IPS DF 6.9 (cell line): ENCODE measurements at regions not wholly inside any gene's neighbourhood (a gene's known extent, or its start where the extent isn't known, plus 50 kb on each side); places are given as distances from the start of the nearest gene placed in this dataset.
"Not testable (repeated sequence)": the region's sequence is repeated elsewhere in the genome, so short reads cannot be mapped to it uniquely, and the experiment has no call there.

Experiments used
- DNase-seq: peaks from one replicate; pipeline ENCODE4 v3.0.0-alpha.2; 2013; ENCODE audit warnings: low read depth, low spot score
- H3K27ac ChIP-seq: one replicate; pipeline ENCODE4 v1.5.1; 2013; ENCODE audit warnings: low read length, control low read depth
- H3K27me3 ChIP-seq: 2 replicates; pipeline ENCODE4 v1.6.1; 2013; ENCODE audit warnings: mild to moderate bottlenecking, low read length; ENCODE audit not compliant: control insufficient read depth, insufficient read depth
- H3K36me3 ChIP-seq: 2 replicates; pipeline ENCODE4 v1.6.1; 2013; ENCODE audit warnings: low read length; ENCODE audit not compliant: control insufficient read depth, insufficient read depth
- H3K4me1 ChIP-seq: 2 replicates; pipeline ENCODE4 v1.6.1; 2013; ENCODE audit warnings: low read length; ENCODE audit not compliant: control insufficient read depth, insufficient read depth
- H3K4me3 ChIP-seq: 2 replicates; pipeline ENCODE4 v1.5.1; 2013; ENCODE audit warnings: mild to moderate bottlenecking, low read length
- H3K9me3 ChIP-seq: 2 replicates; pipeline ENCODE4 v1.6.1; 2013; ENCODE audit warnings: low read length, inconsistent platforms; ENCODE audit not compliant: control insufficient read depth, insufficient read depth
- WGBS: extraction: QIAGEN DNeasy Blood & Tissue Kit; methylation state at CpG from one replicate; pipeline ENCODE4 v1.1.7; 2013; ENCODE audit warnings: mixed read lengths, missing lambda C conversion rate; ENCODE audit not compliant: insufficient read length, insufficient coverage; 5-methylcytosine and 5-hydroxymethylcytosine counted together

DNA sequence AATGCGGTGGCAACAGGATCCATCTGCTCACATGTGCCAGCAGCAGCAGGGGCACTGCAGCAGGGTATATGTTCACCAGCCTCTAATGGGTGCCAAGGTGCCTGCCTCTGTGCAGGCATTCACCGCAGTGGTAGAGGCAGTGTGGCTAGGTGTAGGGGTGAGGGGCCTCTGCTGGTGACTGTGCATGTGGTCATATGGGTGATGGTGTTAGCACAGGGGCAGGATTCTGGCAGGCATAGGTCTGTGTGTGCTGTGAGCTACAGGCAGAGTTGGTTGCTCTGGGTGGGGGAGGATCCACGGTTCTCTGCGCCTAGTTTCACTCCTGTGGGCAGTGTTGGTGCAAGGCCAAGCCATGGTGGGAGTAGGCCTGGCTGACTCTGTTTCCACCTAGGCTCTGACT, 566.5 kb upstream of the GNPDA2 start:
- Histone ChIP-seq H3K27ac (no peak overlapping the region), H3K9me3 (0 out of 2 replicates have a peak, but pooled peaks cover 1% of the 10 kb centered on the region), H3K27me3 (no peaks in the 10 kb centered on the region), H3K4me1 (no peaks in the 10 kb centered on the region), H3K4me3 (no peak overlapping the region), H3K36me3 (no peaks in the 10 kb centered on the region)
- DNase-seq = no peak
- no CpG with 5 or more reads among the region's 4 CpGs for WGBS

DNA sequence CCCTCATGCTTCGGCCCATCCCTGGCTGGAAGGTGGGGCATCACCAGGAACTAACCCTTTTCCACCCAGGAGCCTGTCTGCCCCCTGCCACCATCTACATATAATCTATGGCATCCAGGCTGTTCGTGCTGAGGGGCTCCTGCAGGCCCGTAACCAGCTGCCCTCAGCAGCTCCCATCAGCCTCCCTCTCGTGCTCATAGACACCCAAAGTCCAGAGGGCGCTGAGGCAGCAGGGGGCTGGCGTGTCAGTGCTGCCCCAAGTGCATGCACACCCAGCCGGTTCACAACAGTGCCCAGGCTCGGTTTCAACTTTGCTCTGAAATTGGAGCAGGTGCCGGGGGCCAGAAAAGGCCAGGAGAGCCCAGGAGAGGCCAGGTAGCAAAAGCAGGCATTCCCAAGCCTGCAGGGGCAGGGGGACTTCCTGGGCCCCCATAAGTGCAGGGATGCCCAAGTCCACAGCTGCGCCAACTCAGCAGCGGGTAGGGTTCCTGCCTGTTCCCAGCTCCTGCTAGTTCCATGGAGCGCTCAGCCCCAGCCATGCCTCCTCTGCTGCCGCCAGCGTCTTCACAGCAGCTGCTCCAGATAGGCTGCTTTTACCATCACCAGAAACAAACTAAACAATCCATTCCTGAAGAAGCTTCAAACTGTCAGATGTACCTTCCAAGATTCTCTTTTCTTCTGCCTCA, 558.2 kb upstream of the GNPDA2 start:
- Histone ChIP-seq H3K27me3 (no peaks in the 10 kb centered on the region), H3K9me3 (no peaks in the 10 kb centered on the region; the same call in 1 of the 2 replicates), H3K4me3 (no peak overlapping the region), H3K36me3 (no peaks in the 10 kb centered on the region), H3K4me1 (no peaks in the 10 kb centered on the region), H3K27ac (no peak overlapping the region)
- no peak for DNase-seq
- no CpG with 5 or more reads among the region's 14 CpGs for WGBS

DNA sequence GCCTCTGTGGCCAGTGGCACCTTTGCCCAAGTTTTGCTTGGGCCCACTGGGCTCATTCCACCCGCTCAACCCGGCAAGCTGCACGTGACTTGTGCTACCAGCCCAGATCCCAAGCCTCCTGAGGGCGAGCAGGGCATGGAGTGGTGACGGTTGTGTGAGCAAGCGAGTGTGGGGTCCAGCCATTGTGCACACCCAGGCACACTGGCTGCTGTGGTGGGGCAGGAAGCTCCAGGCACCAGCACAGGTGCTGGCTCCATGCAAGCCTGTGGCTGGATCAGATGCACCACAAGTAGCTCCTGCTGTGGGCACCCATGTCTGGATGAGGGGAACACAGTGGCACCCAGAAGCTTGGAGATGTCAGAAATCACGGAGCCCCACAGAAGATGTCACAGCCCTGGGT, 557.0 kb upstream of the GNPDA2 start:
- no peaks in the 10 kb centered on the region for H3K4me1 ChIP-seq
- H3K27ac ChIP-seq = no peak overlapping the region
- no peaks in the 10 kb centered on the region for H3K36me3 ChIP-seq
- WGBS = no CpG with 5 or more reads among the region's 7 CpGs
- H3K4me3 ChIP-seq = no peak overlapping the region
- DNase-seq = no peak
- H3K27me3 ChIP-seq = no peaks in the 10 kb centered on the region
- H3K9me3 ChIP-seq = no peaks in the 10 kb centered on the region; the same call in 1 of the 2 replicates

DNA sequence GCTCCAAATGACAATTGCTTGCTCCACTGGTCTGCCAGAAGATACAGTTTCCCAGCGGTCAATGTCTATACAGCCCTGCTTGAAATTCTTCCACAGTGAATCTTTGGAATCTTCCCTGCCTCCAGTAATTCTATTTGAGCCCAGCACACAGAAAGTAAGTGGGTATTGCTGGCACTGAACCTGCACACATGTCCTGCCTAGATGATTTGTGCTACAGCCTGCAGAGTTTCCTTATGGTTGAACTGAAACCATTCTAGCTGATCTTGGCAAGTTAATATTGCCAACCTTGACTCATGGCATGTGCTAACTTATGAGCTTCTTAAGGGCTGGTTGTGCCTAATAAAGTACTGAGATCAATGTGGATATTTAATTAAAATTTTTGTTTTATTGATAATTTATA, 553.8 kb upstream of the GNPDA2 start:
- H3K4me1 ChIP-seq = no peaks in the 10 kb centered on the region
- H3K27me3 ChIP-seq = no peaks in the 10 kb centered on the region
- no peaks in the 10 kb centered on the region; the same call in 1 of the 2 replicates for H3K9me3 ChIP-seq
- no peak overlapping the region for H3K27ac ChIP-seq
- no peaks in the 10 kb centered on the region for H3K36me3 ChIP-seq
- WGBS = no CpG with 5 or more reads among the region's 1 CpG
- no peak overlapping the region for H3K4me3 ChIP-seq
- DNase-seq = no peak

GRCh38 chr4:45275862-45276261, 549.5 kb upstream of the GNPDA2 start:
- Histone ChIP-seq H3K4me1 (no peaks in the 10 kb centered on the region), H3K27ac (no peak overlapping the region), H3K4me3 (no peak overlapping the region), H3K27me3 (no peaks in the 10 kb centered on the region), H3K36me3 (no peaks in the 10 kb centered on the region), H3K9me3 (no peaks in the 10 kb centered on the region)
- no peak for DNase-seq
- no CpG with 5 or more reads among the region's 21 CpGs for WGBS

DNA sequence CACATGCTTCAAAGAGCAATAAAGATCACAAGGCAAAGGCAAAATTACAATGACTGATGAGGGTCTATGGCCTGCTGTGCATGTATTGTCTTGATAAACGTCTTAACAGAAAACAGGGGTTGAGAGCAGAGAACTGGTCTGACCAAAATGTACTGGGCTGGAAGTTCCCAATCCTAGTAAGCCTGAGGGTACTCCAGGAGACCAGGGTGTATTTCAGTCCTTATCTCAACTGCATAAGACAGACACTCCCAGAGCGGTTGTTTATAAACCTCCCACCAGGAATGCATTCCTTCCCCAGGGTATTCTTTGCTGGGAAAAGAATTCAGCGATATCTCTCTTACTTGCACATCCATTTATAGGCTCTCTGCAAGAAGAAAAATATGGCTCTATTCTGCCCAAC, 521.8 kb upstream of the GNPDA2 start:
- not testable (repeated sequence) for H3K4me1 ChIP-seq, H3K4me3 ChIP-seq, H3K36me3 ChIP-seq, H3K27me3 ChIP-seq, DNase-seq, H3K27ac ChIP-seq, H3K9me3 ChIP-seq
- no CpG with 5 or more reads among the region's 3 CpGs for WGBS

DNA sequence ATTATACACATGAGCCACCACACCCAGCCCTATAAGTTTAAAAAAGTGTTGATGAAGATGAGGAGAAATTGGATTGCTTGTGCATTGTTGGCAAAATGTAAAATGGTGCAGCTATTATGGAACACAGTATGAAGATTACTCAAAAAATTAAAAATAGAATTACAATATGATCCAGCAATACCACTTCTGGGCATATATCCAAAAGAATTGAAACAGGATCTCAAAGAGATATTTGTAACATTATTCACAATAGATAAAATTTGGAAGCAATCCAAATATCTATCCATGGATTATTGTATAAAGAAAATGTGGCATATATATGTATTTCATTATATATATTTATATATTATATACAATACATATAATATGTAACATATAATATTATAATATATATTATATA, 515.6 kb upstream of the GNPDA2 start:
- no peaks in the 10 kb centered on the region for H3K36me3 ChIP-seq
- no peaks in the 10 kb centered on the region; the same call in 1 of the 2 replicates for H3K9me3 ChIP-seq
- H3K27ac ChIP-seq = no peak overlapping the region
- no peaks in the 10 kb centered on the region for H3K4me1 ChIP-seq
- no peak for DNase-seq
- H3K27me3 ChIP-seq = no peaks in the 10 kb centered on the region
- H3K4me3 ChIP-seq = no peak overlapping the region

DNA sequence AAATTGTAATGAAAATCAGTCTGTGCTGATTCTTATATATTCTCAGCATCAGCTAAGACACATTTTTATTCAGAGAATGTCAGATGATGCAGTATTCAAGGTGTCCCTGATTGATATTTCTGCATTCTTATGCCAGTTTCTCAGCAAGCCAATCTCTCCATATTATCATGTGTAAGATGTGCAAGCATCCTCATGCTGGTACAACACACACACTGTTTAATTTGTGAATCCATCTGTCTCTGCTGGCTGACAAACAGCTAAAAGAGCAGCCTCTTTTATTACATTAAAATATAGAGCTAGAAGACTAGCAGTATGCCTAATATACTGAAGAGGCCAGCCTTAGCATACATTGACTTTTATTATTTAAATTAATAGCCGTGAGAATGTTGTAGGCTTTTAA, 502.9 kb upstream of the GNPDA2 start:
- H3K36me3 ChIP-seq = no peaks in the 10 kb centered on the region
- H3K4me1 ChIP-seq = no peaks in the 10 kb centered on the region
- no CpG with 5 or more reads among the region's 1 CpG for WGBS
- DNase-seq = no peak
- H3K4me3 ChIP-seq = no peak overlapping the region
- H3K9me3 ChIP-seq = no peaks in the 10 kb centered on the region; the same call in 1 of the 2 replicates
- H3K27me3 ChIP-seq = no peaks in the 10 kb centered on the region
- H3K27ac ChIP-seq = no peak overlapping the region

- no peaks in the 10 kb centered on the region; the same call in 1 of the 2 replicates for H3K9me3 ChIP-seq
- H3K36me3 ChIP-seq = no peaks in the 10 kb centered on the region
- DNase-seq = no peak
- no peaks in the 10 kb centered on the region for H3K4me1 ChIP-seq
- H3K27me3 ChIP-seq = no peaks in the 10 kb centered on the region
- no peak overlapping the region for H3K27ac ChIP-seq
- H3K4me3 ChIP-seq = no peak overlapping the region
Measured at GRCh38 chr4:45215976-45216542, 489.7 kb upstream of the GNPDA2 start.

GRCh38 chr4:45208476-45208875, 482.1 kb upstream of the GNPDA2 start:
- not testable (repeated sequence) for H3K27me3 ChIP-seq, H3K9me3 ChIP-seq, H3K4me3 ChIP-seq, DNase-seq, H3K4me1 ChIP-seq, H3K36me3 ChIP-seq, H3K27ac ChIP-seq
- 100% methylated on average over 2 of the region's 21 CpGs for WGBS

GRCh38 chr4:45207864-45208331, 481.5 kb upstream of the GNPDA2 start:
- WGBS = no CpG with 5 or more reads among the region's 27 CpGs
- H3K27ac ChIP-seq, H3K9me3 ChIP-seq: not testable (repeated sequence)

More at GRCh38 chr4:45207864-45208331, 481.5 kb upstream of the GNPDA2 start:
- DNase-seq, H3K4me1 ChIP-seq, H3K27me3 ChIP-seq, H3K4me3 ChIP-seq, H3K36me3 ChIP-seq: not testable (repeated sequence)
